MM.1S (cell line): ENCODE measurements at regions not wholly inside any gene's neighbourhood (a gene's known extent, or its start where the extent isn't known, plus 50 kb on each side); places are given as distances from the start of the nearest gene placed in this dataset.

Source experiments
- CTCF ChIP-seq: fragments of 300-600 bp; sonication (generic); IDR thresholded peaks from 2 replicates; pipeline ENCODE4 v1.5.1; 2016; ENCODE audit warnings: antibody characterized with exemption, low read length, mixed read lengths
- EZH2 ChIP-seq: fragments of 300-600 bp; sonication (generic); optimal IDR thresholded peaks from 2 replicates; pipeline ENCODE3; 2017; ENCODE audit warnings: low read depth, mild to moderate bottlenecking, antibody characterized with exemption, low read length, mixed read lengths
- EZH2phosphoT487 ChIP-seq: fragments of 300-600 bp; sonication (generic); IDR thresholded peaks from 2 replicates; pipeline ENCODE4 v1.6.1; 2018; ENCODE audit warnings: antibody characterized with exemption, low read length

GRCh38 chr2:3965211-3965610 lies 261.8 kb downstream of the DCDC2C start:
- no peak for TF ChIP-seq CTCF
- no peak for TF ChIP-seq EZH2
- no peak for TF ChIP-seq EZH2phosphoT487
